Mesendoderm (in vitro differentiated cells): ENCODE measurements at regions not wholly inside any gene's neighbourhood (a gene's known extent, or its start where the extent isn't known, plus 50 kb on each side); places are given as distances from the start of the nearest gene placed in this dataset. TPM values are rescaled to one million over a fixed set of nuclear protein-coding genes. Genes with fewer than 3 reads are reported as not detected.

Experiments used
- small RNA-seq: library from polyadenylated mRNA; stranded (forward); fragments of <200 nt; extraction: miRNeasy Mini kit (QIAGEN cat#:217004); gene quantifications from one replicate; pipeline ENCODE3, GENCODE V24; 2013; ENCODE audit not compliant: insufficient read depth

Small RNAs in the stretch of these regions (small RNA-seq; reads per million reads assigned to genes)
- gene AP002963.1: not detected
- gene RNA5SP350: not detected
